ENCODE measurements at regions not wholly inside any gene's neighbourhood (a gene's known extent, or its start where the extent isn't known, plus 50 kb on each side); places are given as distances from the start of the nearest gene placed in this dataset.
A peak's percentile ranks its signal among the peaks of the same experiment; 100 is the strongest.

DNA sequence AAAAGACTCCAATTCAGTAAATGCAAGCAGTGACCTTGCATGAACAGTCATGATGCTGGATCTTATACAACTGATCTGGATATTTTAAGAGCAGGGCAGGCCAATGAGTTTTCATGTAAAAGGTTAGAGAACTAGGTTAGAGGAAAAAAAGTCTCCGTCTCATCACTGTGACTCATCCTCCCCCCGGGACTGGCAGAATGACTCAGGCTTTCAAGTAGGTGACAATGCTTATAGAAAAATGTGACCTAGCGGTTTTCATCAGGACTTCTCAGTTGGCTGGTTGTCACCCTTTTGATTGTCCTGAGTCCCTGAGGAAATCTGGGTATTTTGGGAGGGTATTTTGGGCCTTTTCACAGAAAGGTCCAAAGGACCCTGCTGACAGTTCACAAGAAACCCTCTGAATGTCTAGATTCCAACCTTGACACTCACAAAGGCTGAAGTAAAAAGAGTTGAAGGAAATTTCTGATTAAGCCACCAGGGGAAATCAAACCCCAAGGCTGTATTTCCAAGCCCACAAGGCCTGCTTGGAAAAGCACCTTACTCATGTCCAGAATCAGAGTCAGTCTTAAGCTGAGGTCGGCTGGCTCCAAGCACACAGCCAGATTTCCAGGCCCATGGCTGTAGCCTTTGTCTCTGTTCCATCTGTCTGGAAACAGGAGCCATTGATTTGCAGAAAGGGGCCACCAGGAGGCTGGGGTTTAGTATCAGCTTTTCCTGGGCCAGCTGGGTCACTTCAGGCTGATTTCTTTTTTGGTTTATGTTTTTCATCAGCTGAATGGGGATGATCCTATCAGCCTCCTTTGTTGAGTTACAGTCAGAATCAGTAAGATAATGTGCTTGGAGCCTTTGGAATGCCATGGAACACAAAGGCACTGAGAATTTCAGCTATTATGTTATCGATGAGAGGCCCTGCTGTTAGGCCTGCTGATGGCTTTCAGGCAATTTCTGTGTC is 226.4 kb upstream of the HABP2 start:
- peak; percentile 91 for DNase-seq

- DNase-seq = peak; percentile 90
Observed at GRCh38 chr10:113329121-113329596, 223.7 kb upstream of the HABP2 start.

GRCh38 chr10:113331961-113332360 is 220.9 kb upstream of the HABP2 start:
- peak; percentile 60 for DNase-seq

DNA sequence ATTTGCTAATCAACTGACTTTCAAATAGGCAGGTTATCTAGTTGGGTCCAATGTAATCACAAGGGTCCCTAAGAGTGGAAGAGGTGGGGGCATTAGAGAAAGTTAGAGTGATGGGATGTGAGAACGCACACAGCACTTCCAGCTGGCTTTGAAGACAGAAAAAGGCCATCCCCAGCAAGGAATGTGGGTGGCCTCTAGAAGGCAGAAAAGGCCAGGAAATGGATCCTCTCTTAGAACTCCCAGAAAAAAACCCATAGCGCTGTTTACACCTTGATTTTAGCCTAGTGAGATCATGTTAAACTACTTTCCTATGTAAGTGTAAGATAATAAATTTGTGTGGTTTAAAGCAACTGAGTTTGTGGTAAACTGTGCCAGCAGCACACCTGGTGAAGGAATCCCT is 219.5 kb upstream of the HABP2 start:
- no peak for DNase-seq

- DNase-seq = peak; percentile 35
Observed at GRCh38 chr10:113335592-113335991, 217.3 kb upstream of the HABP2 start.

DNA sequence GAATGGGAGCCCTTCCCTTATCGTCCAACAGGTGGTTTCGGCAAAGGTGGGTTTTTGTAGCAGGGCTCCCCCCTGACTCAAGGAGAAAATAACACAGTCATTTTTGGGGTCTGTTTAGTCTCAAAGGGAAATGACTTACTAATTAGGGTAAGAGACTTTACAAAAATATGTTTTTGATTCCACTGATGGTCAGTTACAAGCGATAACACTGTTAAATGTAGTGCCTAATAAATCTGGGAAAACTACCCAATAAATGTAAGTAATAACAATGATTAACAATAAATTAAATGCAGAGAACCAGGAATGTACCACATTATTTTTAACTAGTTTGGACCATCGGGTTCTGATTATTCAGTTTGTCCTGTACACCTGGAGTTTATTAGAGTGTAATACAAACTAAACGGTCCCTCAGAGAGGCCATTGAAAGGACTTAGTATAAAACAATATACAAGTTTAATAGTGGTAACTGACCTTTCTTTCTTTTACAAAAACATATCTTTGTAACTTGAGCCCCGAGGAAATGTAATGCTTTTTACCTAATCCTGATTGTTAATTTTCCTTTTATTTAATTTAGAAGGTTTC is 216.2 kb upstream of the HABP2 start:
- DNase-seq = no peak

- peak; percentile 79 for DNase-seq
Observed at GRCh38 chr10:113337142-113337541, 215.7 kb upstream of the HABP2 start.

- DNase-seq = no peak
Observed at GRCh38 chr10:113339121-113339520, 213.7 kb upstream of the HABP2 start.

GRCh38 chr10:113340282-113340681 is 212.6 kb upstream of the HABP2 start:
- peak; percentile 58 for DNase-seq

GRCh38 chr10:113341138-113341537 is 211.7 kb upstream of the HABP2 start:
- DNase-seq = no peak

- DNase-seq = no peak
Observed at GRCh38 chr10:113345826-113346624, 206.8 kb upstream of the HABP2 start.

DNA sequence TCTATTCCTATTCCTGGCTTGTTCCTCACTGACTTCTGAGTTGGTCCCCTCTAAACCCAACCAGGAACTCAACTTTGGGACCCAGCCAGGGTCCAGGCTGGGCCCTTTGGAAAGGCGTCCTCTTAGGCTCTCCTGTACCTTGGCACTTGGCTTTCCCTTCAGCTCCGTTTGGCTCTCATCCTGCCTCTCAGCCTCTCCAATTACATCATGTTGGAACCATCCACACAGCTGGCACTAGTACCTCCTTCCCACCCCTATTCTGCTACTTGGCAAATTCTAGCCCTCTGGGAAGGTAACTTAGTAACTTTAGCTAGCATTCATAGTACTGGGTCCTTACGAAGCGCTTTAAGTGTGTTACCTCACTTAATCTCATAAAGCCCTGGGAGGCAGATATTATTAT is 205.3 kb upstream of the HABP2 start:
- DNase-seq = no peak

GRCh38 chr10:113348694-113349093 is 204.2 kb upstream of the HABP2 start:
- DNase-seq = no peak

GRCh38 chr10:113350311-113351040 is 202.4 kb upstream of the HABP2 start:
- DNase-seq = no peak

- peak; percentile 70 for DNase-seq
Observed at GRCh38 chr10:113354711-113355110, 198.1 kb upstream of the HABP2 start.

GRCh38 chr10:113356794-113357680 is 195.8 kb upstream of the HABP2 start:
- peak; percentile 80 for DNase-seq

DNA sequence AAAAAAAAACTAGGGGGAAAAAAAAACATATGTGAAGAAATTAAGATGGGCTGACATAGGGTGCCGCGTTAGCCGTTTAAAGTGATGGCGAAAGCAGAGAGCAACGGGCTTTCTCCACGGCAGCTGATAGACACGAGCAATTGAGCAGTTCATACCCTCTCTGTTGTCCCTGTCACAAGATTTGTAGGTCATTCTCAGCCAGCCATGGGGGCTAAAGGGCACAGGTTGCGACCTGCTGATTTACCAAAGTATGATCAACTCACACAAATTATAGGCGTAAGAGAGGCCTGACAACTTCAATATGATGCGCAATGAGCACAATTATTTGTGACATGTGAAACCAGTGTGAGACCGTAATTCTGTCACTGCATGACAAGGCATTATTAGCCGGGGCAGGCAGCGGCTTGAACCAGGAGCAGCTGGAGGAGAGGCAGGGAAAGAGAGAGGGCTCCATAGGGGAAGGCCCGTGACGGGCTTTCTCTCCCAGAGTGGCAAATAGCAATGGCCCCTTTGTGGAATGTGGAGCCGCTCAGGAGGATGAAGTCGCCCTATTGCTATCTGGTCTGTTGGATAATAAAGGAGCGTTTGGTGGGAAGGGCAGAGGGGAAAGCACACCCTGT is 195.1 kb upstream of the HABP2 start:
- DNase-seq = peak; percentile 35

- DNase-seq = no peak
Observed at GRCh38 chr10:113359655-113360054, 193.2 kb upstream of the HABP2 start.

GRCh38 chr10:113360870-113361269 is 192.0 kb upstream of the HABP2 start:
- DNase-seq = no peak

GRCh38 chr10:113362645-113363091 is 190.2 kb upstream of the HABP2 start:
- no peak for DNase-seq

- no peak for DNase-seq
Observed at GRCh38 chr10:113364227-113364626, 188.6 kb upstream of the HABP2 start.

All from fibroblast of skin of abdomen (primary cell).